ENCODE measurements at regions not wholly inside any gene's neighbourhood (a gene's known extent, or its start where the extent isn't known, plus 50 kb on each side); places are given as distances from the start of the nearest gene placed in this dataset.

DNA sequence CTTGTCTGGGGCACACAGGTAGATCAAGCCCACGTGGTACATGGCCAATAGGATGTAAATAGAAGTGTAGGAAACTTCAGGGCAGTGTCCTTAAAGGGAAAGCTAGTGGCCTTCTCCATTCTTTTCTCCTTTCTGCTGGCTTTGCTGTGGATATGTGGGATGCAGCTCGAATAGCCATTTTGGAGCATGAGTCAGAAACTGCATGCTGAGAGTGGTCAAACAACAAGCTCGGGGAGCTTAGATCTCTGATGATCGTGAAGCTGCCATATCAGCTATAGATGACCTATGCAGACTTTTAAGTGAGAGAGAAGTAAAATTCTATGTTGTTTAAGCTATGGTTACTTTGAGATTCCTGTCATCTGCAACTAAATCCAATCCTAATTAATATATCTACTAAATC lies 241.3 kb upstream of the DAAM1 start:
- DNase-seq (ENCODE audit: unreplicated experiment) = no peak
- Mint-ChIP-seq H3K9me3 (ENCODE audit: unreplicated experiment) (peaks cover 5% of the 10 kb centered on the region), H3K4me1 (ENCODE audit: insufficient read depth, unreplicated experiment) (no peaks in the 10 kb centered on the region), H3K36me3 (ENCODE audit: insufficient read depth, unreplicated experiment) (no peaks in the 10 kb centered on the region), H3K27me3 (ENCODE audit: insufficient read depth, unreplicated experiment) (peaks cover 93% of the 10 kb centered on the region), H3K27ac (ENCODE audit: low read depth, unreplicated experiment) (no peak overlapping the region), H3K4me3 (ENCODE audit: unreplicated experiment) (no peak overlapping the region)
- no TSS peak for BruUV-seq (replicated peaks)
- CTCF ChIA-PET = interaction anchor here (0.9 kb wide), 1 partner anchor 10 kb away, joined by 4 read pairs; no protein-coding TSS in a partner anchor
- POLR2A ChIA-PET = no interaction called here
- intact Hi-C loops (cut with micrococcal nuclease) = no loop called here
- TF ChIP-seq, protein P1, sequence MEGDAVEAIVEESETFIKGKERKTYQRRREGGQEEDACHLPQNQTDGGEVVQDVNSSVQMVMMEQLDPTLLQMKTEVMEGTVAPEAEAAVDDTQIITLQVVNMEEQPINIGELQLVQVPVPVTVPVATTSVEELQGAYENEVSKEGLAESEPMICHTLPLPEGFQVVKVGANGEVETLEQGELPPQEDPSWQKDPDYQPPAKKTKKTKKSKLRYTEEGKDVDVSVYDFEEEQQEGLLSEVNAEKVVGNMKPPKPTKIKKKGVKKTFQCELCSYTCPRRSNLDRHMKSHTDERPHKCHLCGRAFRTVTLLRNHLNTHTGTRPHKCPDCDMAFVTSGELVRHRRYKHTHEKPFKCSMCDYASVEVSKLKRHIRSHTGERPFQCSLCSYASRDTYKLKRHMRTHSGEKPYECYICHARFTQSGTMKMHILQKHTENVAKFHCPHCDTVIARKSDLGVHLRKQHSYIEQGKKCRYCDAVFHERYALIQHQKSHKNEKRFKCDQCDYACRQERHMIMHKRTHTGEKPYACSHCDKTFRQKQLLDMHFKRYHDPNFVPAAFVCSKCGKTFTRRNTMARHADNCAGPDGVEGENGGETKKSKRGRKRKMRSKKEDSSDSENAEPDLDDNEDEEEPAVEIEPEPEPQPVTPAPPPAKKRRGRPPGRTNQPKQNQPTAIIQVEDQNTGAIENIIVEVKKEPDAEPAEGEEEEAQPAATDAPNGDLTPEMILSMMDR (IDR thresholded peaks at IDR 0.05; ENCODE audit: unreplicated experiment) = no peak

- CTCF ChIA-PET = interaction anchor here (0.6 to 0.7 kb wide), 2 partner anchors 160 to 308 kb away, joined by 3 read pairs; no protein-coding TSS in a partner anchor
- H3K27me3 Mint-ChIP-seq (ENCODE audit: insufficient read depth, unreplicated experiment) = peaks cover 93% of the 10 kb centered on the region
These were observed 240.5 kb upstream of the DAAM1 start for GRCh38 chr14:58947814-58948445.

DNA sequence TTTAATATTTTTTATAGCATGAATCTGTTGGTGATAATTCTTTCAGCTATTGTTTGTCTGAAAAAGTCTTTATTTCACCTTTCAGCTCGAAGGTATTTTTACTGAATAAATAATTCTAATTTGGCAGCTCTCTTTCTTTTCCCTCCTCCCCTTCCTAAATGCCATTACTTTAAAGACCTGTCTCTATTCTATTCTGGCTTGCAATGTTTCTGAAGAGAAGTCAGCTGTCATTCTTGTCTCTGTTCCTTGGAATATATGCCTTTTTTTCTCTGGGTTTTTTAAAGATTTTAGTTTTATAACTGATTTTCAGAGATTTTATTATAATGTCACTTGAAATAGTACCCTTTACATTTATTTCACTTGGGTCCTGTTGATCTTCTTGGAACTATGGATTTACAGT lies 237.9 kb upstream of the DAAM1 start:
- Mint-ChIP-seq H3K4me1 (ENCODE audit: insufficient read depth, unreplicated experiment) (no peaks in the 10 kb centered on the region), H3K9me3 (ENCODE audit: unreplicated experiment) (peaks cover 5% of the 10 kb centered on the region), H3K27me3 (ENCODE audit: insufficient read depth, unreplicated experiment) (peaks cover 90% of the 10 kb centered on the region), H3K36me3 (ENCODE audit: insufficient read depth, unreplicated experiment) (no peaks in the 10 kb centered on the region), H3K27ac (ENCODE audit: low read depth, unreplicated experiment) (no peak overlapping the region), H3K4me3 (ENCODE audit: unreplicated experiment) (no peak overlapping the region)
- POLR2A ChIA-PET = no interaction called here
- TF ChIP-seq, protein P1 (IDR thresholded peaks at IDR 0.05; ENCODE audit: unreplicated experiment) = no peak
- intact Hi-C loops (cut with micrococcal nuclease) = no loop called here
- no TSS peak for BruUV-seq (replicated peaks)
- no peak for DNase-seq (ENCODE audit: unreplicated experiment)
- CTCF ChIA-PET = no interaction called here

More at GRCh38 chr14:58947814-58948445, 240.5 kb upstream of the DAAM1 start:
- TF ChIP-seq, protein P1 (IDR thresholded peaks at IDR 0.05; ENCODE audit: unreplicated experiment) = no peak
- DNase-seq (ENCODE audit: unreplicated experiment) = no peak
- no peaks in the 10 kb centered on the region for H3K4me1 Mint-ChIP-seq (ENCODE audit: insufficient read depth, unreplicated experiment)
- POLR2A ChIA-PET = no interaction called here
- no peaks in the 10 kb centered on the region for H3K36me3 Mint-ChIP-seq (ENCODE audit: insufficient read depth, unreplicated experiment)
- intact Hi-C loops (cut with micrococcal nuclease) = no loop called here
- peaks cover 5% of the 10 kb centered on the region for H3K9me3 Mint-ChIP-seq (ENCODE audit: unreplicated experiment)
- H3K4me3 Mint-ChIP-seq (ENCODE audit: unreplicated experiment) = no peak overlapping the region
- H3K27ac Mint-ChIP-seq (ENCODE audit: low read depth, unreplicated experiment) = no peak overlapping the region
- BruUV-seq (replicated peaks) = no TSS peak

DNA sequence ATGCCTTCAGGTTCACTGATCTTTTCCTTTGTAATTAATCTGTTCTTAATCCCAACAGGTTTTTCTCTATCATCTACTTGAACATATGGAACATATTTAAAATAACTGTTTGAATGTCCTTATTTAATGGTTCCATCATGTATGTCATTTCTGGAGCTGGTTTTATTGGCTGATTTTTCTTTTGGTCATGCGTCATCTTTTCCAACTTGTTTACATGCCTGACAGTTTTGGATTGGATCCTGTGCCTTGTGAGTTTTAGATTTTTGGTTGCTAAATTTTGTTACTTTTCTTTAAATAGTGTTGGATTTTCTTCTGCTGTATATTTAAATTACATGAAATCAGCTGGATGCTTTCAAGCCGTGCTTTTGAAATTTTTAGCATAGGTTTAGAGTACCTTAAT lies 237.3 kb upstream of the DAAM1 start:
- ChIA-PET POLR2A (no interaction called here), CTCF (interaction anchor here (0.6 kb wide), 1 partner anchor 106 kb away, joined by 3 read pairs; no protein-coding TSS in a partner anchor)
- Mint-ChIP-seq H3K27ac (ENCODE audit: low read depth, unreplicated experiment) (no peak overlapping the region), H3K9me3 (ENCODE audit: unreplicated experiment) (peaks cover 5% of the 10 kb centered on the region), H3K4me1 (ENCODE audit: insufficient read depth, unreplicated experiment) (no peaks in the 10 kb centered on the region), H3K36me3 (ENCODE audit: insufficient read depth, unreplicated experiment) (no peaks in the 10 kb centered on the region), H3K4me3 (ENCODE audit: unreplicated experiment) (no peak overlapping the region), H3K27me3 (ENCODE audit: insufficient read depth, unreplicated experiment) (peaks cover 90% of the 10 kb centered on the region)
- BruUV-seq (replicated peaks) = no TSS peak
- TF ChIP-seq, protein P1 (IDR thresholded peaks at IDR 0.05; ENCODE audit: unreplicated experiment) = no peak
- intact Hi-C loops (cut with micrococcal nuclease) = no loop called here
- DNase-seq (ENCODE audit: unreplicated experiment) = no peak

Data from MCF 10A (cell line).